ENCODE measurements at regions not wholly inside any gene's neighbourhood (a gene's known extent, or its start where the extent isn't known, plus 50 kb on each side); places are given as distances from the start of the nearest gene placed in this dataset.

DNA sequence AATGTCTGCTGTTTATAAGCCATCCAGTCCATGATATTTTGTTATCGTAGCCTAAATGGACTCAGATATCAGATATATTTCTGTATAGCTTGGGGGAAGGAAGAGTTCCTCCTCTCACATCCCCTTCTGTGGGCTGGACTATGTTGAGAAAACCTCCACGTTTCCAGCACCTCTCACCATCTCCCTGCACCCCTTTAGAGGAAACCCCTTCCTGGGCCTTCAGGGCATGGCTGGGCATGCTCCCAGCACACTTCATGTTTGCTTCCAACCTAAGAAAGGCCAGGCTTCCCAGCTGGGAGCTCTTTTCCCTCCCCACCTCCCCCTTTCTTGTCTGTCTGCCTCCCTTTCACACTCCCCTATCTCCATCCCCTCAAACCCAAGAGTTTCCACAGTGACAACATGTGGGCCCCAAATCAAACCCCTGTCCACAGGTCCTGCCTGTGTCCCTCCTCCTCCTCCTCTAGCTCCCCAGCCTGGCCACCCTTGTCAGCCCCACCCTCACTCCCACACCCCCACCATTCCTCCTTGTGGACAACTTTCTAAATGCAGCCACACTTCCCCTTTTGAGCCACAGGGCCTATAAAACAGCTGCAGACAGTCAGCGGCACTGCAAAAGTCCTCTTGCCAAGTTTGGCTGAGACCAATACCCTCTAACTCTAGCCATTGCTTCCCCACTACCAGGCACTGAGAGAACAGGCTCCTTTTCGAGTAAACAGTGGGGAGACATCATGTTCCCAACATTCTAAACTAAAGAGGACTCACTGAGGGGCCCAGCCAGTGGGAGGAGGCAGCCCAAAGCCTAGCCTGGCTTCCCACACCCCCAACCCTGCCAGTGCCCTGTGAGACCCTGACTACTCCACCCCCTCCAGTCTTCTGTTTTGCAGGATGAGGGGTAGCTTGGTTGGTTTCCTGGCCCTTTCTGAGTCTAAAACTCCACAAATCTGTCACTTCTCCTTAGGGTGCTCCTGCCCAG lies 120.5 kb downstream of the ZFP36L2 start:
- no peak for DNase-seq (ENCODE audit: low read depth)

DNA sequence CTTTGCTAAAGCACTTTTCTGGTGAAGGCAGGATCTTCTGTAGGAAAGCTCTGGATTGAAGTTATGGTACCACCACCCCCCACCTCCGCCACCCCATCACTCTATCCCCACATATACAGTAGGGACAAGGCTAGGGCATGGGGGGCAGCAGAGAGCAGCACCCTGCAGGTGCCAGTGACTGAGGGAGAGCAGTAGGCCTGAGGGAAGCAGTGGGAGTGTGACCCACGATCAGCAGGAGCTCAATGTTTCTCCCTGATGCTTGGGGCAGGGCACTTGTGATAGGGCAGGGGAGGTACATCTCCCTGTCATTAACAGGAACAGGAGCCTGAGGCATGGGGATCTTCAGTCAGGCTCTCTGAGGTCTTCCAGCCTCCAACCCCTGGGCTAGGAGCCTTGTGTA lies 121.6 kb downstream of the ZFP36L2 start:
- no peak for DNase-seq (ENCODE audit: low read depth)

DNA sequence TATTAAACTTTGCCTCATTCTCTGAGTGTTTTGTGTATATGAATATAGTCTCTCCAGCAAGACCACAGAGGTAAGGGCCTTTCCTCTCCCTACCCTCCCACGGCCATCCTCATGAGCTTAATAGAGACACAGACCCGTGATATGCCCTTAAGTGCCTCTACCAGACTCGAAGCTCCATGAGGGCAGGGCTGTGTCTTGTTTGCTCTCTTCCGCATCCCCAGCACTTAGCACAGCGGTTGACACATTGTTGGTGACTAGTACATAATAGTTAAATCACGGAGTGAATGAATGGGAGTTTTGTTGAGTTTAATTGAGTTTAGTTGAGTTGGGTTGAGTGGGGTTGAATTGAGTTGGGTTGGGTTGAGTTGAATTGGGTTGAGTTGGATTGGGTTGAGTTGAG lies 122.3 kb downstream of the ZFP36L2 start:
- DNase-seq (ENCODE audit: low read depth) = no peak

DNA sequence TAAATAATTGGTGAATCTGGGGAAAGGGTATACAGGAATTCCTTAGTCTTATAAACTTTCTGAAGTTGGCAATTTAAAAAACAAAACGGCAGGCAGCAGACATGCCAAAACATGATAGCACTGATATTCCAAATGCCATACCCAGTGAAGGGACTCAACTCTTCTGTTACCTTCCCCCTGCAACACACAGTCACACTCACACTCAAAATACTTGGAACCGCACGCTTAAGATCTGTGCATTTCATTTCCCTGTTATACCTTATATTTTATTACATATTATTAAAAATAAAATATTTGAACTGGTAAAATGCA lies 123.4 kb downstream of the ZFP36L2 start:
- DNase-seq (ENCODE audit: low read depth) = no peak

DNA sequence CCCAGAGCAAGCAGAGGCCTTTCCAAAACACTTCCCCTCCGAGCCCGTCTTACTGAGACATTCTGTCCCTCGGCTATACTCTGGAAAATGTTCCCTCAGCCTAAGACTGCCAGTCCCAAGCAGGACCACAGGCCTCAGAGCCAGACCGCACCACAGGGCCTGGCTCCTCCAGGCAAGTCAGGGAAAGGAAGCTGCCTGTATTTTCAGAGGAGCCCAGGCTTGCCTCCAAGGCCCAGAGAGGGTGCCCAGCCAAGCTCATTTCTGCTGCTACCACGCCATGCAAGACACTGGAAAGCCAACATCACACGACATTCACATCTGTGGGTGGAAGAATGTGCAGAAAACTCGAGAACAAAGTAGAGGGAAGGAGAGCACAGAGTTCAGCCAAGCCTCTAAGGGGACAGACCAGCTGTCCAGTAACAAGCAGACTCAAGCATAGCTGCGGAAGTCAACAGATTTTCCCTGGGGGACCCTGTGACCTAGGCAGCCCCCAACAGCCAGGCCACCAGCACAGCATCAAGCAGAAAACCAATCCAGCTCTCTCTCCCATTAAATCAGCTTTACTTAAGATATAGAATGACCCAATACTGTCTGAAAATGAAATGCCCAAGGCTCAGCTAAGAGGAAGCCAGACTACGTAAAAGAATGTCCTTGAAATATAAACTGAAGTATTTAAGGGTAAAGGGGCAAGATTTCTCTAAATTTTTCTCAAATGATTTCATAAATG lies 123.9 kb downstream of the ZFP36L2 start:
- no peak for DNase-seq (ENCODE audit: low read depth)

DNA sequence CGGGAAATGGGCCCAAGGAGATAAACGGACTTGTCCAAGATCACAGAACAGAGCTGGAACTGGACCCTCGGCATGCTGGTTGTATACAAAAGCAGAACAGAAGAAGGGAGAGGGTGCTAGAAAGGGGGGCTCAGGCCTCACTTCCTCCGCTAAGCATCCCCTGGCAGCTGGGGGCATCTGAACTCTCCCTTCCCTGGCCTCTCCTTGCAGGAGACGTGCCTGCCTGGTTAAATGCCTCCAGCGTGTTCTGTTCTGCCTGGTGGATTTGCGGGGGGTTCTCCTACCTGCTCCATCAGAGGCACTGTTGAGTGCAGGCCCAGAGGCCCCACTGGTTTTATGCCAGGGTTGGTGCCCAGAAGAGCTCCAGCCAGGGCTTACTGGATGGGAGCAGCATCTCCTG lies 124.7 kb downstream of the ZFP36L2 start:
- DNase-seq (ENCODE audit: low read depth) = no peak

DNA sequence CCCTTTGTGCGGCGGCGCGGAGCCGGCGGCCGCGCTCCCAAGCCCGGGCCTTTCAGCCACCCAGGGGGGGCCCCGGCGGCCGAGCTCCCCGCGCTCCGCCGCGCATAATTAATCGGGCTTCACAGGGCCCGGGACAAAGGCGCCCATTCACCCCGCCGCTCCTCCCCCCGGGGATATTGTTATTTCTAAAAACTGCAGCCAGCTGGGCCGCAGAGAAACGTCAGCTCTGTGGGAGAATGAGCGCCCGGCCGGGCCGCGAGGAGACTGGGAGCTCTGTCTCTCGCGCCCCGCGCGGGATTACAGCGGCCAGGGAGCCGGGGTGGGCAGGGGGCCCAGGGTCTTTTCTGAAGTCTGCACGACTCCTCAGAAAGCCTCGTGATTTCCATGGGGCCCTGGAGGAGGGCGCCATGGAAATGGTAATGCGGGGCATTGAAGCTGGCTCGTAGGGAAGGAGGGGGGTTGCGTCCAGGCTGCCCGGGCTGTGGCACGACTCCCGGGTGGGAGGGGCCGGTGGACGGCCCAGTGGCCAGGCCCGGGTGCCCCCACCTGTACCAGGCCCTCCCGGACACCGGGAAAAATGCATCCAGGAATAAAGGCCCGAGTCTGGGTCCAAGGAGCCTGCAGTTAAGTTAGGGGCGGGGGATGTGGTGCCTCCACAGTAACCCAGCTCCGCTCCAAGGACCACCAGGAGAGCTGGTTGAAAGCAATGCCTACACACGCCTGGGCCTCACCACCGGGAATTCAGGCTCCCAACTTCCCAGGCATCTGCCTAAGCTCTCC lies 125.3 kb downstream of the ZFP36L2 start:
- no peak for DNase-seq (ENCODE audit: low read depth)

DNA sequence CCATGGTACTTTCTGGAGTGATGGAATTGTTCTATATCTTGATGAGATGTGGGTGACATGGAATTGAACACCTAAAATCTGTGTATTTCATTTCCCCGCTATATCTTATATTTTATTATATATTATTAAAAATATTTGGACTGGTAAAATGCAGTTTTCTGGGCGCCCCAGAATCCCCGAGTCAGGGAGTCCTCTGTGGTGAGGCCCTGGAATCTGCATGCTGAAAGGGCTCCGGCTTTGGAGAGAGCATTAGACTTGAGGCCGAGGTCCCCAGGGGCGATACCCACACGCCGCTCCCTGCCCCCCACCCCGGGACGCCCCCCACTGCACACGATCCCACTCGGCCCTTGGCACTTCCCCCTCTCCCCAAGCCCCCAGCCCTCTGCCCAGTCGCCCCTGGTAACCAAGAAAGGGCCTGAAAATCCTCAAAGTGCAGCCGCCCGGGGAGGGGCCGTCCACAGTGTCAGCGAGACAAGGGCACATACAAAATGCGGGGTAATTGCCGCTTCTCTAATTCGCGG lies 126.0 kb downstream of the ZFP36L2 start:
- DNase-seq (ENCODE audit: low read depth) = no peak

DNA sequence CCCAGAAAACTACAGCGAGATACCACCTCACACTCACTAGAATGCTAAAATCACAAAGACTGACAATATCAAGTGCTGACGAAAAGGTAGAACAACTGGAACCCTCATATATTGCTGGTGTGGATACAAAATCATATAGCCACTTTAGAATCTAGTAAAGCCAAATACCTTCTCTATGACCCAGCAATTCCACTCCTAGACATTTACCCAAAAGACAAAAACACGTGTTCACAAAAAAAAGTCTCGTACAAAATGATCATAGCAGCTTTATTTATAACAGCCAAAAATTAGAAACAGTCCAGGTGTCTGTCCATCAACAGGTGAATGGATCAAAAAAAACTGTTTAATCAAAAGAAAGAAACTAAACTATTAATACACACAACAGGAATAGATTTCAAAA lies 126.6 kb downstream of the ZFP36L2 start:
- DNase-seq (ENCODE audit: low read depth) = no peak

DNA sequence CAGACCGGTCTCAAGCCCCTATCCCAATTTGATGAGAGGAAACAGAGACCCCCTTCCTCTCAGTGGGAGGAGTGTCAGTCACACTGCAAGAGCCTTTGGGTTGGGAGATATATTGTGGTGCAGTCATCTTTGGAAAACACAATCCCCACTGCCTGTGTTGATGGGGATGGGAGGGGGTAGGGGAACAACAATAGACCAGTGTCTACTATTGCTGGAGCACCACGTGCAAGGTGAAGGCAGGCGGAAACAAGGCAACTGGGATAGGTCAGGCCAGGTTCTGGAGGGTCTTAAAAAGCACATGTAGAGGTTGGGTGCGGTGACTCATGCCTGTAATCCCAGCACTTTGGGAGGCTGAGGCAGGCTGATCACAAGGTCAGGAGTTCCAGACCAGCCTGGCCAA lies 127.9 kb downstream of the ZFP36L2 start:
- DNase-seq (ENCODE audit: low read depth) = no peak

DNA sequence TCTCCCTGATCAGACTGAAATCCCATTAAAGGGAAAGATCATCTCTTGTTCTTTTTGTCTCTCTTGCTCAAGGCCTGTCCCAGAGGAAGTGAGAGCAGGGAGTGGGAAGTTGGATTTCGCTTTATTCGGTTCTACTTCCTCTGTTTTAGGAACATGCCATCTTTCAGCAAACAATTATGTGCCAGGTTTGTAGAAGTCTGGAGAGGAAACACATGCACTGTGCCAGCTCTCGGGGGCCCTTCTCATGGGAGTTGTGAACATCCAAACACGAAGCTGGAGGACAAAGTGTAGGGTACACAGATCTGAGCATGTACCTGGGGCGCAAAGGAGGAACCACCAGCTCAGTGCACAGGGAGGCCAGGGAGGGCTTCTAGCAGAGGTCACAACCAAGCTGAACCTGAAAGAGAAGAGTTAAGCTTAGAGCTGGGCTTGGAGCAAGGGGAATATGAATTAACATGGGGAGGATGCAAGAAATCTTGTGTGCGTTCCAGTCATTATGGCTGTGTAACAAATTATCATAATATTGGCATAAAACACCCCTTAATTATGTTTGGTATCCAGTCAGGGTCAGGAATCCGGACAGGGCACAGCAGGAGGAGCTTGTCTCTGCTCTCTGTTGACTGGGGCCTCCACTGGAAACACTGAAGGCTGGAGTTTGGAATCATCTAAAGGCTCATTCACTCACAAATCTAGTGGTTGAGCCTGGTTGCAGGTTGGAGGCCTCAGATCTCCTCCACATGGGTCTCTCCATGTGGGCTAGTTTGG lies 128.6 kb downstream of the ZFP36L2 start:
- no peak for DNase-seq (ENCODE audit: low read depth)

DNA sequence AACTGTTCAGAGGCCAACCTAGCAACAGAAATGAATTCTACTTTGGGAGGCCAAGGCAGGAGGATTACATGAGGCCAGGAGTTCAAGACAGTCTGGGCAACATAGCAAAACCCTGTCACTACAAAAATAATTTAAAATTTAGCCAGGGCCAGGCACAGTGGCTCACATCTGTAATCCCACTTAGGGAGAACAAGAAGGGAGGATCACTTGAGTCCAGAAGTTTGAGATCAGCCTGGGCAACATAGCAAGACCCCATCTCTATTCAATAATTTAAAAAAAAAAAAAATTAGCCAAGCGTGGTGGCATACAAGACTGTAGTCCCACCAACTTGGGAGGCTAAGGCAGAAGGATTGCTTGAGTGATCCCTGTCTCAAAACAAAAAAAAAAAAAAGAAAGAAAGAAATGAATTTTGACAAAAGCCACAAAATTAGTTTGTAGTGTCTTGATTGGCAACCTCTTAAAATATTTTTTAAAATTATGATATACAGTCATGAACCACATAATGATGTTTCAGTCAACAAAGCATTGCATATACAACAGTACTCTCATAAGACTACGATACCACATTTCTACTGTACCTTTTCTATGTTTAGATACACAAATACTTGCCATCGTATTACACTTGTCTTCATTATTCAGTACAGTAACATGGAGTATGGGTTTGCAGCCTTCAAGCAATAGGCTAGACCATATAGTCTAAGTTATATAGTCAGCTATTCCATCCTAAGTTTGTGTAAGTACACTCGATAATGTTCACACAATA lies 130.7 kb downstream of the ZFP36L2 start:
- no peak for DNase-seq (ENCODE audit: low read depth)

DNA sequence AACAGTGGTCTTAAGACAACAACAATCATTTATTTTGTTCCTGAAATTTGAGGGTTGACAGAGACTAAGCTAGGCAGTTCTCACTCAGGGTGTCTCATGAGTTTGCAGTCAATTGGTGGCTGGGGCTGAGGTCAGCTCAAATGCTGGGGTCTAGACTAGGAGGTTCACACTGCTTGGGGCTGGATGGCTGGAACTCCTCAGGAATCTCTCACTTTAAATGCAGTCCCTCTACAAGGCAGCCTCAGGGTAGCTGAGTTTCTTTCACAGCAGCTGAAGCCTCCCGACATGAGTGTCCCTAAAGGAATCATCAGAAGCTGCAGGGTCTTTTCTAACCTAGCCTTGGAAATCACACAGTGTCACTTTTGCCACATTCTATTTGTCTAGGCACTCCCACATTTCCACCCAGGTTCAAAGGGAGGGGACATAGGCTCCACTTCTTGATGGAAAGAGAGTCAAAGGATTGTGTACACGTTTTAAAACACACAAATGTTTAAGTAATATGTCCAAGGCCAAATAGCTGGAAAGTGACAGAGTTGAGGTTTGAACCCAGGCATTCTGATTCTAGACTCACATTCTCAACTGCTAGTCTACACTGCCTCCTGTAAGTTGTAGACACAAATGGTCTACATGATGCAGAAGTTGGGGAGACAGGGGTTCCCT lies 133.8 kb downstream of the ZFP36L2 start:
- DNase-seq (ENCODE audit: low read depth) = no peak

DNA sequence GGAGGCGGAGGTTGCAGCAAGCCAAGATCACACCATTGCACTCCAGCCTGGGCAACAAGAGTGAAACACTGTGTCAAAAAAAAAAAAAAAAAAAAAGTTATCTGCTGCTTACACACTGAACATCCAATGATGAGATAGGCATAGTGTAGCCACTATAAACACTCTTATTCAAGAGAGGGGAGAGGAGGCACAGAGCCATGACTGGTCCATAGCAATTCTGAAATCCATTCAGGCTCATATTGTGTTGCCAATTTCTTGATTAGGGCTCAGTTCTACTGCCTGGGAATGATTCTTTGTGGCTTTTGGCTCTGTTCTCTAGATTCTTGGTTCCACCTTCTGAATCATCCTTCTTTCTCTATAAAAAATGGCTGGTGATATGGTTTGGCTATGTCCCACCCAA lies 136.1 kb downstream of the ZFP36L2 start:
- DNase-seq (ENCODE audit: low read depth) = no peak

DNA sequence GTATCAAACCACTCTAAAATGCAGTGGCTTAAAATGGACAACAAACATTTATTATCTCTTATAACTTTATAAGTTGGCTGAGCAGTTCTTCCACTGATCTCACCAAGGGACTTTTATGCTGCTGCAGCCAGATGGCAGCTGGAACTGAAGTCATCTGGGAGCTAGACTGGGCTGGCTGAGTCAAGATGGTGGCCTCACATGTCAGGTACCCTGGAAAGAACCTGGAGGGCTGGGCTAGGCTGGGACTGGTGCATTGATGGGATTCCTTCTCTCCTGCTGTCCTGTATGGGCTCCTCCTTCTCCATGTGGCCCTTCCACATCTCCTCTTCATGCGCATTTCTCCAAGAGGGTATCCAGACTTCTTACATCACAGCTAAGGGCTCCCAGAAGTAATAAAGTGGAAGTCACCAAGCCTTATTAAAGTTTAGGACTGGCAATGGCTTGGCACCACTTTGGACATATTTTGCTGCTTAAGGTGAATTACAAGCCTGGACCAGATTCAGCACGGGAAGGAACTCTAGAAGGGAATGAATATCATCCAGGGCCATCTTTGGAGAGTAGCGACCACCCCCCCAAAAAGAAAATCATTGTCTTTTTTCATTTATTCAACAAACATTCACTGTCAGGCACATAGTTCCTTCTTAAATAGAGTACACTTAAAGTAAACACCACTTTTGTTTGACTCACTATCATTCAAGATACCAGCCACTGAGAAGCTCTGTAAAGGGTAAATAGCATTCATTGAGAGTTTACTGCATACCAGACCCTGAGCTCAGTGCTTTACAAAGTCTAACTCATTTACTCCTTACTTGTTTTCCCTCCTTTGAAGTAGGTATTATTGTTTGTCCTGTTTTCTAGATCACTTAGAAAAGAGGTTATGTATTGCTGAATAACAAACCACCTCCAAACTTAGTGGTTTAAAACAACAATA lies 138.0 kb downstream of the ZFP36L2 start:
- DNase-seq (ENCODE audit: low read depth) = no peak

DNA sequence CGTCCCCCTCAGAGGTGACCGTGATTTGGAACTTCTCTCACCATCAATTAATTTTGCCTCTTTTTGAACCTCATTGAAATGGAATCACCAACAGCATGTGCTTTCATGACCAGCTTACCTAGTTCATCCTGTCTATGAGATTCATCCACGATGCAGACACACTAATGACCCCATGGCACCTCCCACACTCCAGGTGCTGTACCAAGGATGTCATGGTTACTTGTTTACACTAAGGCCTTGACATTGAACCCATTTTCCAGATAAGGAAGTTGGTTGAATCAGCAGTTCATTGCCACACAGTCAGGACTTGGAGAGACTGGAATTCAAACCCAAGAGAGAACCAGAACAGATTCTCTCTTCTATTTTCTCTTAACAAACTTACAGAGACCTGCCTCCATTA lies 139.0 kb downstream of the ZFP36L2 start:
- DNase-seq (ENCODE audit: low read depth) = no peak

DNA sequence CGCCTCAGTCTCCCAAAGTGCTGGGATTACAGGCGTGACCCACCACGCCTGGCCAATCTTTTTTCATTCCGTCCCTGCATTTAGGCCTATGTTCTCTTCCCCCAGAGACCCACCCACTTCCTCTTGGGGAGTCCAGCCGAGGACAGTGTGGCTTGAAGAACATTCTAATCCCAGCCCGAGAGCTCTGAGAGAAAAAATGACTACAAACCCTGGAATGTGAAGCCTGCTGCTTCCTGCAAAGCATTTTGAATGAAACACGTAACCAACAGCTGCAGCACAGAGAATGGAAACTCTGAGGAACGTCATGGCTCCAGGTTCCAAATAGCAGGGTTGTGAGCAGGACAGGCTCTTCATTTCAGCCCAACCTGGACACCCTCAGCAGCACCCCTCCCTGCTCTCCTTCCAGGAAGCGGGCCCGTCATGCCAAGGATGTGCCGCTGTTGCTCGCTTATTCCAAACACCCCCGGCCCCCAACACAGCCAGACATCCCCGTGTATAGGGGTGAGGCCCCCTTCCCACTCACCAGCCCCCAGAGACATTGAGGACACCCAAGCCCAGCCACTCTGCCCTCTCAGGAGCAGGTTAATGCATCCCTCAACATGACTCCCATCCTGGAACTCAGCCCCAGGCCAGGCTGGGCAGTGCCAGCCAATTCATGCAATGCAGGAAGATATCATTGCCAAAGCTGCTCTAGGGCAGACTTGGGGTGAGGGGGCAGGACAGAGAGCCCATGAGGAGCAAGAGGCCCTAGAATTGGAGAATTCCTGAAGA lies 139.8 kb downstream of the ZFP36L2 start:
- DNase-seq (ENCODE audit: low read depth) = no peak

DNA sequence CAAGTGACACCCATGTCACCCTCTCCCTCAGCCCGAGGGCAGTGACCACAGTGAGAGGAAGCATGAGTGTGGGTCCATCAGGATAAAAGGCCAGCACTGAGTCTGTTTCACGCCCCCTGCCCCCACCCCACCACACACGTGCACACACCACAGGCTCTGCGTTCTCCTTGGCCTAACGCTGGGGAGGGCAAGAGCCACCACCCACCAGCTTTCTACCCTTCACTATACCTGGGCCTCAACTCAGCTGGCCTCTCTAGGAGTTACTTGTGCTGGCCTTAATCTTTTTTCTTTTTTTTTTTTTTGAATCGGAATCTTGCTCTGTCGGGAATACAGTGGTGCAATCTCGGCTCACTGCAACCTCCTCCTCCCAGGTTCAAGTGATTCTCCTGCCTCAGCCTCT lies 140.5 kb downstream of the ZFP36L2 start:
- no peak for DNase-seq (ENCODE audit: low read depth)

DNA sequence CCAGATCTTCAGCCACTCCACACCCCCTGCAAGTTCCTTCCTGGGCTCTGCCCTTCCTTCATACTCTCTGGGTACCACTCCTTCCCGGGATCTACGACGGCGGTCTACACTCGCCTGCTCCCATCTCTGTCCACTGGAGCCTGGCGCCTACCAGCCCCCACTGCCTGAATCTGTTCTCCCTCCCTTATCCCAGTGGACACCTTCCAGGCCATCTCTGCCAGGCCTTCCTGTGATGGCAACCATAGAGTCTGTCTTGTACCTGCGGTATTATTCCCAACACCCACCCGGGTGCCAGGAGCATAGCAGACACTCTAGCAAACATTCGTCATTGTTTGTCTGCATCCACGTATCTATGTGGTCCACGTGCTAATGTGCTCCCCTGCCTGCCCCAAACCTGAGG lies 140.9 kb downstream of the ZFP36L2 start:
- no peak for DNase-seq (ENCODE audit: low read depth)
